ENCODE measurements at regions not wholly inside any gene's neighbourhood (a gene's known extent, or its start where the extent isn't known, plus 50 kb on each side); places are given as distances from the start of the nearest gene placed in this dataset.
"Not testable (repeated sequence)": the region's sequence is repeated elsewhere in the genome, so short reads cannot be mapped to it uniquely, and the experiment has no call there.

DNA sequence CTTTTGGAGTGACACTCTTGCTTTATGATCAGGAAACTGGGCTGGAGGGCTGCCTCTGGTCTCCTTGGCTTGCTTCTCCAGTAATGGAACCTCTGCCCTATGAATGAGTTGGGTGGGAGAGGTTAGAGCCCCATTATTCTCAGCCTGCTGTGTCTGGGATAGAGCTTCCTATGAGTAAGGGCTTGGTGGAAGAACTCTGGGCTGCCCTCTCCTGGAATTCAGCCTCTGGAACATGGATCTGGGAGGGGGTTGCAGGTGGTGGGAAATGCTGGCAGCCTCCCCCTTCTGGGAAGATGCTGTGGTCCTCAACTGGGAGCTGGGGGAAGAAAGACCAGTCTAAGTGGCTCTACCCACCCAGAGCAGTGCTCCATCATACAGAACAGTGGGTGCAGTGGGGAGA, 81.8 kb upstream of the SYN3 start:
- Histone ChIP-seq H3K36me3 (ENCODE audit: insufficient read depth, low read length) (no peaks in the 10 kb centered on the region), H3K4me1 (ENCODE audit: insufficient read depth, low read length) (no peaks in the 10 kb centered on the region), H3K27me3 (ENCODE audit: insufficient read depth, low read length, poor library complexity) (no peaks in the 10 kb centered on the region), H3K79me2 (ENCODE audit: insufficient read depth, low read length) (no peaks in the 10 kb centered on the region), H2AFZ (ENCODE audit: low read depth, low read length) (no peak overlapping the region), H3K9ac (ENCODE audit: low read depth, low read length) (no peak overlapping the region), H3K4me3 (ENCODE audit: low read depth in 1 of 2, low read length in 2 of 2) (no peak overlapping the region), H4K20me1 (ENCODE audit: insufficient read depth, low read length) (no peaks in the 10 kb centered on the region), H3K9me3 (ENCODE audit: insufficient read depth, low read length, severe bottlenecking) (no peaks in the 10 kb centered on the region), H3K27ac (ENCODE audit: low read length) (no peak overlapping the region), H3K4me2 (ENCODE audit: insufficient read depth, low read length) (no peak overlapping the region)
- ATAC-seq (ENCODE audit: insufficient read depth, low read depth), result no peak
- DNase-seq, result no peak
- TF ChIP-seq, protein P1, sequence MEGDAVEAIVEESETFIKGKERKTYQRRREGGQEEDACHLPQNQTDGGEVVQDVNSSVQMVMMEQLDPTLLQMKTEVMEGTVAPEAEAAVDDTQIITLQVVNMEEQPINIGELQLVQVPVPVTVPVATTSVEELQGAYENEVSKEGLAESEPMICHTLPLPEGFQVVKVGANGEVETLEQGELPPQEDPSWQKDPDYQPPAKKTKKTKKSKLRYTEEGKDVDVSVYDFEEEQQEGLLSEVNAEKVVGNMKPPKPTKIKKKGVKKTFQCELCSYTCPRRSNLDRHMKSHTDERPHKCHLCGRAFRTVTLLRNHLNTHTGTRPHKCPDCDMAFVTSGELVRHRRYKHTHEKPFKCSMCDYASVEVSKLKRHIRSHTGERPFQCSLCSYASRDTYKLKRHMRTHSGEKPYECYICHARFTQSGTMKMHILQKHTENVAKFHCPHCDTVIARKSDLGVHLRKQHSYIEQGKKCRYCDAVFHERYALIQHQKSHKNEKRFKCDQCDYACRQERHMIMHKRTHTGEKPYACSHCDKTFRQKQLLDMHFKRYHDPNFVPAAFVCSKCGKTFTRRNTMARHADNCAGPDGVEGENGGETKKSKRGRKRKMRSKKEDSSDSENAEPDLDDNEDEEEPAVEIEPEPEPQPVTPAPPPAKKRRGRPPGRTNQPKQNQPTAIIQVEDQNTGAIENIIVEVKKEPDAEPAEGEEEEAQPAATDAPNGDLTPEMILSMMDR (IDR thresholded peaks at IDR 0.05; ENCODE audit: borderline replicate concordance, extremely low read depth, low read length, poor library complexity, severe bottlenecking), result no peak
- no peak for TF ChIP-seq EZH2 (IDR thresholded peaks at IDR 0.05; ENCODE audit: borderline replicate concordance, low read depth, low read length, severe bottlenecking)

DNA sequence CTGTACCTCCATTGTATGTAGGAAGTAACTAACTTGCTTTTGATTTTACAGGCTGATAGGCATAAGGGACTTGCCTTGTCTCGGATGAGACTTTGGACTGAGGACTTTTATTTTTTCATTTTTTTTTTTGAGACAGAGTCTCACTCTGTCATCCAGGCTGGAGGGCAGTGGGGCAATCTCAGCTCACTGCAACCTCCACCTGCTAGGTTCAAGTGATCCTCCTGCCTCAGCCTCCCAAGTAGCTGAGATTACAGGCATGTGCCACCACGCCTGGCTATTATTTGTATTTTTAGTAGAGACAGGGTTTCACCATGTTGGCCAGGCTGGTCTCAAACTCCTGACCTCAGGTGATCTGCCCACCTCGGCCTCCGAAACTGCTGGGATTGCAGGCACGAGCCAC, 80.2 kb upstream of the SYN3 start:
- H3K4me2 ChIP-seq (ENCODE audit: insufficient read depth, low read length); H3K79me2 ChIP-seq (ENCODE audit: insufficient read depth, low read length); H3K27ac ChIP-seq (ENCODE audit: low read length); H3K4me1 ChIP-seq (ENCODE audit: insufficient read depth, low read length); H3K27me3 ChIP-seq (ENCODE audit: insufficient read depth, low read length, poor library complexity); H3K4me3 ChIP-seq (ENCODE audit: low read depth in 1 of 2, low read length in 2 of 2); ATAC-seq (ENCODE audit: insufficient read depth, low read depth); H3K9me3 ChIP-seq (ENCODE audit: insufficient read depth, low read length, severe bottlenecking); H3K9ac ChIP-seq (ENCODE audit: low read depth, low read length); H2AFZ ChIP-seq (ENCODE audit: low read depth, low read length); DNase-seq; H3K36me3 ChIP-seq (ENCODE audit: insufficient read depth, low read length); H4K20me1 ChIP-seq (ENCODE audit: insufficient read depth, low read length): not testable (repeated sequence)

DNA sequence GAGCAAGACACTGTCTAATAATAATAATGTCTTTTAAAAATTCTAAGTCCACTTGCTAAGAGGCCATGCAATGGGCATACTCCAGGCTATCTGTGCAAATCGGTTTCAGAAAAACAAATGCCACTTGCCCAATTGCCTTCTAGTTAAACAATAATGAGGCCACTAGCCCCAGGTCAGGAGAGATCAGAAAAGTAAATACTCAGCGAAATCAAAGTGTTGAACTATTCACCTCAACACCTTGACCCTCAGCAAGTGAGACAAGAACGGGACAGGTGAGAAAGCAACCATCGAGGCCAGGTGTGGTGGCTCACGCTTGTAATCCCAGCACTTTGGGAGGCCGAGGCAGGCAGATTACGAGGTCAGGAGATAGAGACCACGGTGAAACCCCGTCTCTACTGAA, 72.3 kb upstream of the SYN3 start:
- Histone ChIP-seq H3K4me1 (ENCODE audit: insufficient read depth, low read length) (no peaks in the 10 kb centered on the region), H3K4me3 (ENCODE audit: low read depth in 1 of 2, low read length in 2 of 2) (no peak overlapping the region)

DNA sequence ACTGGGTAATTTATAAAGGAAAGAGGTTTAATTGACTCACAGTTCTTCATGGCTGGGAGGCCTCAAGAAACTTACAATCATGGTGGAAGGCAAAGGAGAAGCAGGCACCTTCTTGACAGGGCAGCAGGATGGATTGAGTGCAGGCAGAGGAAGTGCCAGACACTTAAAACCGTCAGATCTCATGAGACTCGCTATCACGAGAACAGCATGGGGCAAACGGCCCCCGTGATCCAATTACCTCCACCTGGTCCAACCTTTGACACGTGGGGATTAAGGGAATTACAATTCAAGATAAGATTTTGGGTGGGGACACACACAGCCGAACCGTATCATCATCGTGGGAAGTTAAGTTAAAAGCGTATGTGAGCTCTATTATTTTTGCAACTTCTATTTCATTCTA, 71.4 kb upstream of the SYN3 start:
- H3K36me3 ChIP-seq (ENCODE audit: insufficient read depth, low read length), result no peaks in the 10 kb centered on the region
- no peak for TF ChIP-seq EZH2 (IDR thresholded peaks at IDR 0.05; ENCODE audit: borderline replicate concordance, low read depth, low read length, severe bottlenecking)
- TF ChIP-seq, protein P1 (IDR thresholded peaks at IDR 0.05; ENCODE audit: borderline replicate concordance, extremely low read depth, low read length, poor library complexity, severe bottlenecking), result no peak
- no peaks in the 10 kb centered on the region for H3K79me2 ChIP-seq (ENCODE audit: insufficient read depth, low read length)
- no peaks in the 10 kb centered on the region for H3K27me3 ChIP-seq (ENCODE audit: insufficient read depth, low read length, poor library complexity)
- no peak overlapping the region for H3K9ac ChIP-seq (ENCODE audit: low read depth, low read length)
- no peak overlapping the region for H3K27ac ChIP-seq (ENCODE audit: low read length)
- no peak for ATAC-seq (ENCODE audit: insufficient read depth, low read depth)
- no peak overlapping the region for H3K4me3 ChIP-seq (ENCODE audit: low read depth in 1 of 2, low read length in 2 of 2)
- no peaks in the 10 kb centered on the region for H4K20me1 ChIP-seq (ENCODE audit: insufficient read depth, low read length)
- no peak overlapping the region for H2AFZ ChIP-seq (ENCODE audit: low read depth, low read length)
- no peaks in the 10 kb centered on the region for H3K4me1 ChIP-seq (ENCODE audit: insufficient read depth, low read length)
- H3K4me2 ChIP-seq (ENCODE audit: insufficient read depth, low read length), result no peak overlapping the region
- no peaks in the 10 kb centered on the region for H3K9me3 ChIP-seq (ENCODE audit: insufficient read depth, low read length, severe bottlenecking)
- no peak for DNase-seq

More for the DNA sequence above, 72.3 kb upstream of the SYN3 start:
- ATAC-seq (ENCODE audit: insufficient read depth, low read depth) (no peak), DNase-seq (no peak)
- H3K36me3 ChIP-seq (ENCODE audit: insufficient read depth, low read length), result no peaks in the 10 kb centered on the region
- no peaks in the 10 kb centered on the region for H3K27me3 ChIP-seq (ENCODE audit: insufficient read depth, low read length, poor library complexity)
- no peak overlapping the region for H2AFZ ChIP-seq (ENCODE audit: low read depth, low read length)
- no peak overlapping the region for H3K9ac ChIP-seq (ENCODE audit: low read depth, low read length)
- no peak overlapping the region for H3K4me2 ChIP-seq (ENCODE audit: insufficient read depth, low read length)
- H4K20me1 ChIP-seq (ENCODE audit: insufficient read depth, low read length), result no peaks in the 10 kb centered on the region
- H3K27ac ChIP-seq (ENCODE audit: low read length), result no peak overlapping the region
- H3K79me2 ChIP-seq (ENCODE audit: insufficient read depth, low read length), result no peaks in the 10 kb centered on the region
- no peak for TF ChIP-seq EZH2 (IDR thresholded peaks at IDR 0.05; ENCODE audit: borderline replicate concordance, low read depth, low read length, severe bottlenecking)
- TF ChIP-seq, protein P1 (IDR thresholded peaks at IDR 0.05; ENCODE audit: borderline replicate concordance, extremely low read depth, low read length, poor library complexity, severe bottlenecking), result no peak
- no peaks in the 10 kb centered on the region for H3K9me3 ChIP-seq (ENCODE audit: insufficient read depth, low read length, severe bottlenecking)
